ENCODE measurements at regions not wholly inside any gene's neighbourhood (a gene's known extent, or its start where the extent isn't known, plus 50 kb on each side); places are given as distances from the start of the nearest gene placed in this dataset.

DNA sequence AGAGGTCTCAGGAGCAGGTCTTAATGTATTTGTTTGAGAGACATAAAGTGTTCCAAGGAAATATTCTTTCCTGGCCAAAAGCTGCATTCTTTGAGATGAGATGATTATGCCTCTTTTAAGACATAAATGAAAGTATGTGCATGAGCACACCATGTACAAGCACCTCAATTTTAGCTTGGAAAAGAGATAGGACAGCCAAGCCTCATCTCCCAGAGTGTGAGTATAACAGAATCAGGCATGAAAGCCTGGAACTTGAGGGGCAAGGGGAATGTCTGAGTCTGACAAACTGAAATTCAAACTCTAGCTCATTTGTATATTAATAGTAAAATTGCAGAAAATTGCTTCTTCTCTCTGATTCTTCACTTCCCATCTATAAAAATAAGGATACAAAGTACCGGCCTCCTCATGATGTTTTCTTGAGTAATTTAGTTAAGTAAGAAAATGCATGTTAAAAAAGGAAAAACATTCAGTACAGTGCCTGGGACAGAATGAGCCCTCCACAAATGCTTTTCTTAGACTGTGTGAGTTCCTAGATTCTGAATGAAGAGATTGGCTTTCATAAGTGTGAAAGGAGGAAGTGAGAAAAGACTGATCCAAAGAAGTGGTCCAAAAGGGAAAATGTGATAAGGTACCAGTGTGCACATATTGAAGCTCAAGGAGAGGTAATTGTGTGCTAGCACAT is 1260.9 kb upstream of the SORCS1 start:
- DNase-seq (ENCODE audit: low read depth) = no peak
- H3K4me3 ChIP-seq (ENCODE audit: control insufficient read depth, low read depth, low read length) = no peak overlapping the region
- TF ChIP-seq, protein P1, sequence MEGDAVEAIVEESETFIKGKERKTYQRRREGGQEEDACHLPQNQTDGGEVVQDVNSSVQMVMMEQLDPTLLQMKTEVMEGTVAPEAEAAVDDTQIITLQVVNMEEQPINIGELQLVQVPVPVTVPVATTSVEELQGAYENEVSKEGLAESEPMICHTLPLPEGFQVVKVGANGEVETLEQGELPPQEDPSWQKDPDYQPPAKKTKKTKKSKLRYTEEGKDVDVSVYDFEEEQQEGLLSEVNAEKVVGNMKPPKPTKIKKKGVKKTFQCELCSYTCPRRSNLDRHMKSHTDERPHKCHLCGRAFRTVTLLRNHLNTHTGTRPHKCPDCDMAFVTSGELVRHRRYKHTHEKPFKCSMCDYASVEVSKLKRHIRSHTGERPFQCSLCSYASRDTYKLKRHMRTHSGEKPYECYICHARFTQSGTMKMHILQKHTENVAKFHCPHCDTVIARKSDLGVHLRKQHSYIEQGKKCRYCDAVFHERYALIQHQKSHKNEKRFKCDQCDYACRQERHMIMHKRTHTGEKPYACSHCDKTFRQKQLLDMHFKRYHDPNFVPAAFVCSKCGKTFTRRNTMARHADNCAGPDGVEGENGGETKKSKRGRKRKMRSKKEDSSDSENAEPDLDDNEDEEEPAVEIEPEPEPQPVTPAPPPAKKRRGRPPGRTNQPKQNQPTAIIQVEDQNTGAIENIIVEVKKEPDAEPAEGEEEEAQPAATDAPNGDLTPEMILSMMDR (conservative IDR thresholded peaks at IDR 0.05; ENCODE audit: control insufficient read depth, insufficient read depth, low read depth, low read length) = no peak

DNA sequence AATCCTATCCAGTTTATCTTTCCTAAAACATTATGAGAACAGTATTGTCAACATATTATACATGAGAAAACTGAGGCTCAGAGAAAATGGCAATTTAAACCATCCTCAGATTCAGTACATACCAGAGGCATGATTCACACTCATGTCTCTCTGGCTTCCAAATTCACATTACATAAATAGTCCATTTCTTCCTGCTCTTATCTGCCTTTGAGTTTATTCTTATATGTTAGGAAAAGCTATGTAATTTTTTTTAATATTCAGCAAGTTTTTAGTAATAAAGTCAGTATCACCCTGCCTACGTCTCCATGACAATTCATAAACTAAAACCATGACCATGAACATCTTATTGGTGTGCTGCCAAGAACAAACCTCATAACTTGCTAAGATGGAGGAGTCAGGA is 1260.2 kb upstream of the SORCS1 start:
- TF ChIP-seq, protein P1 (conservative IDR thresholded peaks at IDR 0.05; ENCODE audit: control insufficient read depth, insufficient read depth, low read depth, low read length) = no peak
- no peak overlapping the region for H3K4me3 ChIP-seq (ENCODE audit: control insufficient read depth, low read depth, low read length)
- DNase-seq (ENCODE audit: low read depth) = peak; percentile 66

DNA sequence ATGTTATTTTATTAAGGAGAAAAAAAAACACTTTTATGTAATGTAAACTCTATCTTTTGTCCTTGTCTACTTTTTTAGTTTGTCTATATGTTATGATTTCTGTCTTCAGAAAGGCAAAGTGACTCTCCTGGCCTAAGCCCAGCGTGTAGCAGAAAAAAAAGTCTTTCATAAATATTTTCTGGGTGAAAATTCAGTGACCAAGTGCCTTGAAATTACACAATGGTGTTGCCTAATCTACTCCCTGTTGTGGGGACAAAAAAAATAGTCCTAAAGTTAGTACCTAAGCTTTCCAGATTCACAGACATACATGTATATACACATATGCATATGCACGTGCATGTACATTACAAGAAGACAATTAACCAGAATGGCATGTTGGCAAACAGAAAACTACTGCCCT is 1257.8 kb upstream of the SORCS1 start:
- no peak for DNase-seq (ENCODE audit: low read depth)
- TF ChIP-seq, protein P1 (conservative IDR thresholded peaks at IDR 0.05; ENCODE audit: control insufficient read depth, insufficient read depth, low read depth, low read length) = no peak
- H3K4me3 ChIP-seq (ENCODE audit: control insufficient read depth, low read depth, low read length) = no peak overlapping the region

DNA sequence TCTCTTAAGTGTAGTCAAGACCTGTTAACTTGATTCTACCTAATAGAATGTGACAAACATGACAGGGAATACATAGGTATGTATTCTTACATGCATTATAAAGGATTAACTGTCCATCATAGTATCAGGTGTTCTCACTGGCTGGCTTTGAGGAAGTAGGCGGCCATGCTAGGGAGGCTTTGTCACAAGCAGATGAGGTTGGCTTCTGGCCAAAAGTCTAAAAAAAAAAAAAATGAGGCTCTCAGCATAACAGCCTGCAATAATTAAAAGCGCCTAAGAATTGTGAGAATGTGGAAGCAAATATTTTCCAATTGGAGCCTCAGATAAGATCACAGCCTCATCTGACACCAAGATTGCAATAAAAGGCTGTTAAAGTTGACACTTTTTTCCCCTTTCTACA is 1256.8 kb upstream of the SORCS1 start:
- no peak overlapping the region for H3K4me3 ChIP-seq (ENCODE audit: control insufficient read depth, low read depth, low read length)
- TF ChIP-seq, protein P1 (conservative IDR thresholded peaks at IDR 0.05; ENCODE audit: control insufficient read depth, insufficient read depth, low read depth, low read length) = no peak
- DNase-seq (ENCODE audit: low read depth) = no peak

DNA sequence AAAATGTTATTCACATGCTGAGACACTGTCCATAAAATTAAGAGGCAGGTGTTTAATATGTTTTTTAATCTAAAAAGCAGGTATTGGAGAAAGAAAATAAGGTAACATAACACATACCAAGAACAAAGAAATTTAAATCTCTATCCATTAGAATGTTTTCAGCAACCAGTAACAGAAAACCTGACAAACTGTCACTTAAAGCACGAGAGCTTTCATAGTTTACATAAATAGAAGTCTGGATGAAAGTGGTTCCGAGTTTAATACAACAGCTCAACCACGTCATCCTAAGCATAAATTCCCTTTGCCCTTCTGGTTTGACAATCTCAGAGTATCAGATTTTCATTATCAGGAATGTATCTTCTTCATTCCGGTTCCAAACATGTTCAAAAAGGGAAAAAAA is 1249.4 kb upstream of the SORCS1 start:
- no peak for DNase-seq (ENCODE audit: low read depth)
- TF ChIP-seq, protein P1 (conservative IDR thresholded peaks at IDR 0.05; ENCODE audit: control insufficient read depth, insufficient read depth, low read depth, low read length) = no peak
- H3K4me3 ChIP-seq (ENCODE audit: control insufficient read depth, low read depth, low read length) = no peak overlapping the region

DNA sequence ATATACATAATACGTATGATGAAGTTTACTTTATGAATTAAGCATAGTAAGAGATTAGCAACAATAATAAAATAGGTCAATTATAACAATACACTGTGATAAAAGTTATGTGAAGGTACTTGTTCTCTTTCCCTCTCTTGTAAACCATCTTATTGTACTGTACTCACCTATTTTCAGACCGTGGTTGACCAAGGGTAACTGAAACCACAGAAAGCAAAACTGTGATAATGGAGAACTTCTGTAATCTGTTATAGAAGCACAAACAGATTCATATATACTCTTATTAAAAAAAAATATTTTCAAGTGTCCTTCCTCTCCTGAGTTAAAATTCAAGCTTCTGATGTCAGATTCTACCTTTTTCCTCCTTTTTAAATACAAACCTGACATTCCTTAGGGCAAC is 1247.8 kb upstream of the SORCS1 start:
- TF ChIP-seq, protein P1 (conservative IDR thresholded peaks at IDR 0.05; ENCODE audit: control insufficient read depth, insufficient read depth, low read depth, low read length) = no peak
- no peak for DNase-seq (ENCODE audit: low read depth)
- no peak overlapping the region for H3K4me3 ChIP-seq (ENCODE audit: control insufficient read depth, low read depth, low read length)

DNA sequence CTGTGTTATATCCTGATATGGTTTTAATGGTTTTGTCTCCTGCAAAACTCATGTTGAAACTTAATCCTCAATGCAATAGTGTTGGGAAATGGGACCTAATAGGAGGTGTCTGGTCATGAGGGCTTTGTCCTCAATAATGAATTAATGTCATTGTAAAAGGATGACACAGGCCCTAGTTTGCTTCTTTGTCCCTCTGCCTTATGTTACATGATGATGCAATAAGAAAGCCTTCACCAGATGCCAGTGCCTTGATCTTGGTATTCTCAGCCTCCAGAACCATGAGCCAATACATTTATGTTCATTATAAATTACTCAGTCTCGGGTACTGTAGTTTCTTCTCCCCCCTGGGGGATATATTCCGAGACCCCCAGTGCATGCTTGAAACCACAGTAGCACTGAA is 1247.4 kb upstream of the SORCS1 start:
- TF ChIP-seq, protein P1 (conservative IDR thresholded peaks at IDR 0.05; ENCODE audit: control insufficient read depth, insufficient read depth, low read depth, low read length) = no peak
- no peak overlapping the region for H3K4me3 ChIP-seq (ENCODE audit: control insufficient read depth, low read depth, low read length)
- no peak for DNase-seq (ENCODE audit: low read depth)

Measured in fibroblast of mammary gland (primary cell).